Psoas muscle (tissue), 7 donors: ENCODE measurements at regions not wholly inside any gene's neighbourhood (a gene's known extent, or its start where the extent isn't known, plus 50 kb on each side); places are given as distances from the start of the nearest gene placed in this dataset.
"Not testable (repeated sequence)": the region's sequence is repeated elsewhere in the genome, so short reads cannot be mapped to it uniquely, and the experiment has no call there.

Source experiments
- ATAC-seq, 4 donors: fragments of 200-7000 bp; cut with Tn5 transposase; one replicate each; pipeline ENCODE4 v1.9.1; 2020; ENCODE audit warnings: moderate library complexity in 3 of 4, mild to moderate bottlenecking in 2 of 4
- DNase-seq, 2 donors: peaks; one replicate each; pipeline ENCODE4 v3.0.0-alpha.2; 2020
- H3K27ac ChIP-seq: fragments of 200-600 bp; one replicate; pipeline ENCODE4 v1.8.0; 2022
- H3K27me3 ChIP-seq, 3 donors: fragments of 200-600 bp in 1 of 3; one replicate each; pipeline versions ENCODE4 v1.6.1 to v1.8.0; 2013 to 2022; ENCODE audit warnings: low read length in 2 of 3, mild to moderate bottlenecking in 2 of 3, moderate library complexity in 1 of 3; ENCODE audit not compliant: insufficient read depth in 3 of 3
- H3K36me3 ChIP-seq, 2 donors: fragments of 200-600 bp in 1 of 2; one replicate each; pipeline versions ENCODE4 v1.6.1 to v1.8.0; 2013 to 2022; ENCODE audit warnings: low read depth in 1 of 2, mild to moderate bottlenecking in 1 of 2, moderate library complexity in 1 of 2; ENCODE audit not compliant: insufficient read depth in 1 of 2
- H3K4me1 ChIP-seq: fragments of 200-600 bp; one replicate; pipeline ENCODE4 v1.8.0; 2022
- H3K4me3 ChIP-seq: fragments of 200-600 bp; one replicate; pipeline ENCODE4 v1.8.0; 2022; ENCODE audit warnings: mild to moderate bottlenecking
- H3K9me3 ChIP-seq: fragments of 200-600 bp; one replicate; pipeline ENCODE4 v1.8.0; 2022
- CTCF ChIP-seq: fragments of 200-600 bp; IDR thresholded peaks from one replicate; pipeline ENCODE4 v1.8.0; 2022; ENCODE audit warnings: antibody characterized with exemption
- WGBS, 3 donors: extraction: QIAGEN DNeasy Blood & Tissue Kit; methylation state at CpG; one replicate each; pipeline versions ENCODE4 v1.1.6 to v1.1.7; 2013; 5-methylcytosine and 5-hydroxymethylcytosine counted together
- intact Hi-C, 2 donors: fragments of 100-400 bp; cut with DNase I; formaldehyde crosslinking; loops; one replicate each; pipeline versions ENCODE4 v1.11.0 to v1.14.2; 2022
- donor health status: healthy with polysubstance abuse.
- donor health status: DM: no; HTN: no; CAD: no; lungs with moderate emphysema.
- donor health status: Bipolar disorder and iron deficiency.
- donor health status: healthy.
- donor health status: DM: yes; HTN: yes; CAD: no.
- donor health status: DM: no; HTN: no; CAD: no.
- donor health status: DM: yes; HTN: yes; CAD: no.

DNA sequence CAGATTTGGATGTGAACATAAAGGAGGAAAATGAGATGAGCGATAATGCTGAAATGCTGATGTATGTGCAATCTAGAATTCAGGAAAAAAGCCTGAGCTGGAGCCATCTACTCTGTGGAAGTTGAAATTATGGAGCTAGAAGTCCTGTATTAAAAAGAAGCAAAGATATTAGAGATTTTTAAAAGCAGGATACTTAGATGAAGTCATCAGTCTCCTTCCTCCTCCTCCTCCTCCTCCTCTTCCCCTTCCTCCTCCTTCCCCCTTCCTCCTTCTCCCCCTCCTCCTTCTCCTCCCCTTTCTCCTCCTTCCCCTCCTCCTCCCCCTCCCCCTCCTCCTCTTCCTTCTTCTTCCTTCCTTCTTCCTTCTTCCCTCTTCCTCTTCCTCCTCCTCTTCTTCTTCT is 823.8 kb upstream of the CA10 start:
- no peak for TF ChIP-seq CTCF
- Histone ChIP-seq H3K9me3 (no peaks in the 10 kb centered on the region), H3K27ac (no peak overlapping the region), H3K27me3 (no peaks in the 10 kb centered on the region), H3K4me1 (no peaks in the 10 kb centered on the region), H3K36me3 (no peaks in the 10 kb centered on the region), H3K4me3 (no peak overlapping the region)
- no peak for DNase-seq
- intact Hi-C loops = no loop called here
- WGBS, 3 donors = 91 to 100% (median 96%) methylated on average over 1 of the region's 1 CpG
- no peak for ATAC-seq

- Histone ChIP-seq H3K36me3 (no peaks in the 10 kb centered on the region), H3K27ac (no peak overlapping the region), H3K4me3 (no peak overlapping the region), H3K4me1 (no peaks in the 10 kb centered on the region), H3K9me3 (no peaks in the 10 kb centered on the region), H3K27me3 (no peaks in the 10 kb centered on the region)
- DNase-seq = no peak
- no peak for TF ChIP-seq CTCF
- intact Hi-C loops = no loop called here
- 36 to 56% (median 51%) methylated on average over 1 of the region's 1 CpG for whole genome bisulfite sequencing, 3 donors
- ATAC-seq = no peak
Measured at GRCh38 chr17:52979921-52980320, 821.4 kb upstream of the CA10 start.

DNA sequence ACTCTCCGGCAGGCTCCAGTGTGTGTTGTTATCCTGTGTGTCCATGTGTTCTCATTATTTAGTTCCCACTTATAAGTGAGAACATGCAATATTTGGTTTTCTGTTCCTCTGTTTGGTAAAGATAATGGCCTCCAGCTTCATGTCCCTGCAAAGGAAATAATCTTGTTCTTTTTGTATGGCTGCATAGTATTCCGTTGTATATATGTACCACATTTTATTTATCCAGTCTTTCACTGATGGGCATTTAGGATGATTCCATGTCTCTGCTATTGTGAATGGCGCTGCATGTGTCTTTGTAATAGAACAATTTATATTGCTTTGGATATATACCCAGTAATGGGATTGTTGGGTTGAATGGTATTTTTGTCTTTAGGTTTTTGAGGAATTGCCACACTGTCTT is 807.3 kb upstream of the CA10 start:
- DNase-seq = no peak
- no peak for ATAC-seq
- H3K4me3 ChIP-seq = no peak overlapping the region
- intact Hi-C loops = no loop called here
- no peaks in the 10 kb centered on the region for H3K4me1 ChIP-seq
- WGBS, 3 donors = 85 to 93% (median 88%) methylated on average over 3 of the region's 3 CpGs
- H3K9me3 ChIP-seq = no peaks in the 10 kb centered on the region
- no peaks in the 10 kb centered on the region for H3K27me3 ChIP-seq
- no peak overlapping the region for H3K27ac ChIP-seq
- no peak for TF ChIP-seq CTCF
- no peaks in the 10 kb centered on the region for H3K36me3 ChIP-seq

GRCh38 chr17:52961751-52962150 is 803.2 kb upstream of the CA10 start:
- H3K4me1 ChIP-seq, H3K9me3 ChIP-seq, H3K27me3 ChIP-seq, DNase-seq, ATAC-seq, H3K4me3 ChIP-seq, intact Hi-C loops, H3K27ac ChIP-seq, H3K36me3 ChIP-seq: not testable (repeated sequence)
- WGBS, 3 donors = 77 to 83% (median 80%) methylated on average over 11 of the region's 11 CpGs

- ATAC-seq = no peak
- Histone ChIP-seq H3K36me3 (no peaks in the 10 kb centered on the region), H3K4me3 (no peak overlapping the region), H3K4me1 (no peaks in the 10 kb centered on the region), H3K27ac (no peak overlapping the region), H3K27me3 (no peaks in the 10 kb centered on the region), H3K9me3 (no peaks in the 10 kb centered on the region)
- no peak for DNase-seq
- TF ChIP-seq CTCF = no peak
- 78 to 83% (median 78%) methylated on average over 5 of the region's 5 CpGs for WGBS, 3 donors
- intact Hi-C loops = no loop called here
Measured at GRCh38 chr17:52957411-52957810, 798.9 kb upstream of the CA10 start.
